HEK293 (cell line): ENCODE measurements at regions not wholly inside any gene's neighbourhood (a gene's known extent, or its start where the extent isn't known, plus 50 kb on each side); places are given as distances from the start of the nearest gene placed in this dataset.
"Not testable (repeated sequence)": the region's sequence is repeated elsewhere in the genome, so short reads cannot be mapped to it uniquely, and the experiment has no call there.

Source experiments
- CTCF ChIA-PET: fragments of 350-600 bp; formaldehyde crosslinking; extraction: SDS; loops from one replicate; lab custom pipeline; 2021; ENCODE audit warnings: antibody characterized with exemption; lab: Yijun Ruan, JAX
- POLR2A ChIA-PET: fragments of 300-600 bp; formaldehyde crosslinking; extraction: SDS; loops from one replicate; lab custom pipeline; 2020; ENCODE audit warnings: antibody characterized with exemption, inconsistent platforms; lab: Yijun Ruan, JAX
- H3K27ac ChIP-seq: fragments of 200-500 bp; sonication (Bioruptor generic); 2 replicates; pipeline ENCODE4 v1.5.1; 2014; ENCODE audit warnings: low read depth, low read length, control low read depth, inconsistent platforms; ENCODE audit errors: extremely low read depth
- H3K36me3 ChIP-seq, 2 experiments: fragments of 200-500 bp in 1 of 2; sonication (Bioruptor generic) in 1 of 2; 1 replicate in 1 of 2; 2 replicates in 1 of 2; pipeline ENCODE4 v1.5.1; 2014 to 2017; ENCODE audit warnings: inconsistent platforms in 2 of 2, low read length in 2 of 2; ENCODE audit not compliant: control insufficient read depth in 2 of 2, insufficient read depth in 1 of 2
- H3K4me1 ChIP-seq: fragments of 200-500 bp; sonication (Bioruptor generic); 2 replicates; pipeline ENCODE4 v1.5.1; 2014; ENCODE audit warnings: mild to moderate bottlenecking, low read length, inconsistent platforms; ENCODE audit not compliant: control insufficient read depth, insufficient read depth
- H3K4me3 ChIP-seq: 2 replicates; pipeline ENCODE4 v1.5.1; 2011; ENCODE audit warnings: low read depth, mild to moderate bottlenecking, control low read depth, low read length, moderate library complexity
- H3K9me3 ChIP-seq: fragments of 200-500 bp; sonication (Bioruptor generic); 2 replicates; pipeline ENCODE4 v1.5.1; 2014; ENCODE audit warnings: low read depth, low read length, inconsistent platforms; ENCODE audit not compliant: control insufficient read depth, insufficient read depth
- HOXD13 ChIP-seq: sonication (generic); formaldehyde crosslinking; IDR thresholded peaks from 2 replicates; pipeline ENCODE4 v1.8.0; 2022; ENCODE audit warnings: missing genetic modification reagents, borderline replicate concordance
- ZNF112 ChIP-seq: fragments of 450-650 bp; formaldehyde crosslinking; IDR thresholded peaks from 2 replicates; pipeline ENCODE4 v1.5.0; 2017; ENCODE audit warnings: missing biosample characterization, missing genetic modification characterization
- ZNF23 ChIP-seq: fragments of 450-650 bp; formaldehyde crosslinking; IDR thresholded peaks from 2 replicates; pipeline ENCODE4 v1.5.1; 2016; ENCODE audit warnings: missing biosample characterization, missing genetic modification characterization, borderline replicate concordance
- ZNF26 ChIP-seq: fragments of 450-650 bp; formaldehyde crosslinking; IDR thresholded peaks from 2 replicates; pipeline ENCODE4 v1.5.1; 2016; ENCODE audit warnings: missing biosample characterization, missing genetic modification characterization
- ZNF274 ChIP-seq, 2 experiments: fragments of 200-500 bp in 1 of 2; fragments of 450-650 bp in 1 of 2; sonication (Bioruptor generic) in 1 of 2; formaldehyde crosslinking in 1 of 2; IDR thresholded peaks; 2 replicates each; pipeline versions ENCODE4 v1.5.1 to v1.6.1; 2014 to 2016; ENCODE audit warnings: borderline replicate concordance in 1 of 2, inconsistent platforms in 1 of 2, low read length in 1 of 2, missing biosample characterization in 1 of 2, missing genetic modification characterization in 1 of 2
- ZNF366 ChIP-seq: fragments of 450-650 bp; formaldehyde crosslinking; conservative IDR thresholded peaks from 2 replicates; pipeline ENCODE4 v1.5.1; 2016; ENCODE audit warnings: missing biosample characterization, missing genetic modification characterization
- ZNF37A ChIP-seq: fragments of 450-650 bp; IDR thresholded peaks from 2 replicates; pipeline ENCODE4 v1.5.1; 2018; ENCODE audit warnings: missing biosample characterization, missing genetic modification characterization
- ZNF473 ChIP-seq: fragments of 450-650 bp; formaldehyde crosslinking; IDR thresholded peaks from 2 replicates; pipeline ENCODE4 v1.5.1; 2017; ENCODE audit warnings: missing biosample characterization, missing genetic modification characterization
- ZNF558 ChIP-seq: fragments of 450-650 bp; formaldehyde crosslinking; IDR thresholded peaks from 2 replicates; pipeline ENCODE4 v1.5.1; 2016; ENCODE audit warnings: missing biosample characterization, missing genetic modification characterization
- ZNF658 ChIP-seq: fragments of 450-650 bp; formaldehyde crosslinking; IDR thresholded peaks from 2 replicates; pipeline ENCODE4; 2016; ENCODE audit warnings: missing biosample characterization, missing genetic modification characterization
- ZNF704 ChIP-seq: fragments of 450-650 bp; formaldehyde crosslinking; IDR thresholded peaks from 2 replicates; pipeline ENCODE4 v1.5.1; 2016; ENCODE audit warnings: missing biosample characterization, missing genetic modification characterization

- Histone ChIP-seq H3K4me1 (no peaks in the 10 kb centered on the region), H3K4me3 (no peak overlapping the region), H3K27ac (no peak overlapping the region), H3K36me3 (no peaks in the 10 kb centered on the region), H3K9me3 (no peaks in the 10 kb centered on the region)
- ChIA-PET POLR2A (no interaction called here), CTCF (no interaction called here)
- TF ChIP-seq ZNF658 (tag by site-specific recombination) (no peak), ZNF473 (no peak), ZNF274 (IDR thresholded peaks at IDR 0.05; ENCODE audit: low read length) (no peak), ZNF274 (tag by site-specific recombination; IDR thresholded peaks at IDR 0.05; ENCODE audit: borderline replicate concordance) (no peak), ZNF558 (tag by site-specific recombination) (no peak), ZNF37A (no peak), ZNF112 (tag by site-specific recombination) (no peak)
These were observed 717.3 kb downstream of the TRHDE start for GRCh38 chr12:72989458-72989947.

- H3K9me3 ChIP-seq, CTCF ChIA-PET, H3K4me1 ChIP-seq, H3K27ac ChIP-seq, H3K36me3 ChIP-seq, POLR2A ChIA-PET, H3K4me3 ChIP-seq: not testable (repeated sequence)
These were observed 722.9 kb downstream of the TRHDE start for GRCh38 chr12:72995029-72995428.

- CTCF ChIA-PET, result no interaction called here
- H3K36me3 ChIP-seq, result no peaks in the 10 kb centered on the region
These were observed 723.4 kb downstream of the TRHDE start for GRCh38 chr12:72995616-72996015.

GRCh38 chr12:73001806-73002205, 729.6 kb downstream of the TRHDE start:
- H3K36me3 ChIP-seq, H3K4me3 ChIP-seq, POLR2A ChIA-PET, H3K4me1 ChIP-seq, H3K9me3 ChIP-seq, CTCF ChIA-PET, H3K27ac ChIP-seq: not testable (repeated sequence)

More at GRCh38 chr12:72995616-72996015, 723.4 kb downstream of the TRHDE start:
- Histone ChIP-seq H3K27ac (no peak overlapping the region), H3K4me1 (no peaks in the 10 kb centered on the region), H3K4me3 (no peak overlapping the region), H3K9me3 (no peaks in the 10 kb centered on the region)
- TF ChIP-seq ZNF23 (tag by site-specific recombination), result no peak
- TF ChIP-seq ZNF704 (tag by site-specific recombination), result no peak
- TF ChIP-seq ZNF26, result no peak
- no peak for TF ChIP-seq HOXD13 (CRISPR knock-in tag)
- TF ChIP-seq ZNF366 (tag by site-specific recombination), result 0 out of 2 replicates have a peak, but pooled peaks have one; percentile 22
- POLR2A ChIA-PET, result no interaction called here

GRCh38 chr12:73002504-73002903, 730.3 kb downstream of the TRHDE start:
- H3K4me1 ChIP-seq, CTCF ChIA-PET, H3K36me3 ChIP-seq, H3K27ac ChIP-seq, POLR2A ChIA-PET, H3K9me3 ChIP-seq, H3K4me3 ChIP-seq: not testable (repeated sequence)

- H3K4me3 ChIP-seq, CTCF ChIA-PET, H3K36me3 ChIP-seq, H3K9me3 ChIP-seq, POLR2A ChIA-PET, H3K4me1 ChIP-seq, H3K27ac ChIP-seq: not testable (repeated sequence)
These were observed 737.1 kb downstream of the TRHDE start for GRCh38 chr12:73009138-73009834.
